ENCODE measurements at regions not wholly inside any gene's neighbourhood (a gene's known extent, or its start where the extent isn't known, plus 50 kb on each side); places are given as distances from the start of the nearest gene placed in this dataset.
A peak's percentile ranks its signal among the peaks of the same experiment; 100 is the strongest.

DNA sequence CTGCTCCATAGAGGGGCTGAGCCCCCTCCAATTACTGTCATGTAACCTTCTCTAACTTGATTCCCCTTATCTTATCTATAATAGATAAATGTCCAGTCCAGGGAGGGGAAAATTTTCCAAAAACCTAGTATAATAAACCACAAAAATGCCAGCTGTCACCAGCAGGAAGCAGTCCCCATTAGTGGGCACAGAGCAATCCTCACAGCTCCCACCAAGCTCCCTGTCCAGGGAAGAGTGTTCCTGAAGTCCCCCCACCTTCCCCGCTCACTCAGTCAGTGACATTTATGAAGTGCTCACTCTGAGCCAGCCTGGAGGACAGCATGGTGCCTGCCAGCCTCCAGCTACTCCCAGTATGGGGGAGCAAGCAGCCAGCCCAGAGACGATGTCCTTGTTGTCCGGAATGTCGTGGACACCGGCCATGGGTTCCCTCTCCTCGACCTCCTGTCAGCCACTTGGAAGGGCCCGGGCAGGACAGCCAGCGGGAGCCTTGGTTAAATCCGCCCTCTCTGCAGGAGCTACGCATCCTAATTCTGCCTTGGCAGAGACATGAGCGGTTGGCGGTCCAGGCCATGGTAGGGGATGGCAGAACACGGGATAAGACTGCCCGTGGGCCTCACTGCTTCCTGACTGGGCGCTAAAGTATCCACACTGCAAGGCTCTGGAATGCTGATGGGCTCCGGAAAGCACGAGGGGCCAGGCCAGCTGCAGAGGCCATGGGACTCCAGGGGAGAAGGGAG is 102.0 kb upstream of the CDH5 start:
- TF ChIP-seq POLR2AphosphoS5 (IDR thresholded peaks at IDR 0.05) (no peak), POLR2A (IDR thresholded peaks at IDR 0.05) (no peak), EP300 (IDR thresholded peaks at IDR 0.05) (no peak)
- TF ChIP-seq, protein P1, sequence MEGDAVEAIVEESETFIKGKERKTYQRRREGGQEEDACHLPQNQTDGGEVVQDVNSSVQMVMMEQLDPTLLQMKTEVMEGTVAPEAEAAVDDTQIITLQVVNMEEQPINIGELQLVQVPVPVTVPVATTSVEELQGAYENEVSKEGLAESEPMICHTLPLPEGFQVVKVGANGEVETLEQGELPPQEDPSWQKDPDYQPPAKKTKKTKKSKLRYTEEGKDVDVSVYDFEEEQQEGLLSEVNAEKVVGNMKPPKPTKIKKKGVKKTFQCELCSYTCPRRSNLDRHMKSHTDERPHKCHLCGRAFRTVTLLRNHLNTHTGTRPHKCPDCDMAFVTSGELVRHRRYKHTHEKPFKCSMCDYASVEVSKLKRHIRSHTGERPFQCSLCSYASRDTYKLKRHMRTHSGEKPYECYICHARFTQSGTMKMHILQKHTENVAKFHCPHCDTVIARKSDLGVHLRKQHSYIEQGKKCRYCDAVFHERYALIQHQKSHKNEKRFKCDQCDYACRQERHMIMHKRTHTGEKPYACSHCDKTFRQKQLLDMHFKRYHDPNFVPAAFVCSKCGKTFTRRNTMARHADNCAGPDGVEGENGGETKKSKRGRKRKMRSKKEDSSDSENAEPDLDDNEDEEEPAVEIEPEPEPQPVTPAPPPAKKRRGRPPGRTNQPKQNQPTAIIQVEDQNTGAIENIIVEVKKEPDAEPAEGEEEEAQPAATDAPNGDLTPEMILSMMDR (IDR thresholded peaks at IDR 0.05), result no peak
- no peak overlapping the region for H3K27ac ChIP-seq
- no peak overlapping the region for H3K4me3 ChIP-seq
- 80 to 85% (median 84%) methylated on average over 16 to 17 of the region's 17 CpGs for WGBS, 5 donors
- no peak for DNase-seq
- peaks cover 5 to 36% (median 13%) of the 10 kb centered on the region in 4 donors for H3K4me1 ChIP-seq
- intact Hi-C loops (cut with DNase I; ENCODE audit: low total_unique reads), result no loop called here
- H3K27me3 ChIP-seq, result peaks cover 0 to 10% (median 0%) of the 10 kb centered on the region in 3 donors
- H3K9me3 ChIP-seq, result no peaks in the 10 kb centered on the region
- H3K36me3 ChIP-seq, result no peaks in the 10 kb centered on the region

DNA sequence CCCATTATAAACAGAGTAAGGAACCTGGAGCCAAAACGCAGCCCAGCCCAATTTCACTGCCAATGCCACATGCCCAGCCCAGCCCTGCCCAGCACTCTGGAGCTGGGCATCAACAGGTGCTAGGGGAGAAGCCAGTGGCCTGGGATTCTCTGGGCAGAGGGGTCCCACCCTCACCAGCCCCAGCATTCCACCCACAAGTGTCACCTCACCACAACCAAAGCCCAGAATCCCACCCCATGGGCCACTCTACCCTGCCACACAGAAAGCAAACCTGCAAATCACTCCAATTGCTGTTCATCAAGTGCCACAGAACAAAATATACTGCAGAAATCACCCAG is 102.5 kb upstream of the CDH5 start:
- DNase-seq, result no peak
- Histone ChIP-seq H3K27ac (peak overlapping the region in 1 of 5 donors; percentile 4), H3K27me3 (peaks cover 0 to 10% (median 0%) of the 10 kb centered on the region in 3 donors), H3K4me1 (peaks cover 5 to 36% (median 12%) of the 10 kb centered on the region in 4 donors), H3K36me3 (no peaks in the 10 kb centered on the region), H3K4me3 (no peak overlapping the region), H3K9me3 (no peaks in the 10 kb centered on the region)
- TF ChIP-seq, protein P1 (IDR thresholded peaks at IDR 0.05), result no peak
- TF ChIP-seq EP300 (IDR thresholded peaks at IDR 0.05) (no peak), POLR2AphosphoS5 (IDR thresholded peaks at IDR 0.05) (no peak), POLR2A (IDR thresholded peaks at IDR 0.05) (no peak)
- intact Hi-C loops (cut with DNase I; ENCODE audit: low total_unique reads), result no loop called here
- 29 to 67% (median 64%) methylated on average over 1 of the region's 1 CpG for WGBS, 5 donors

DNA sequence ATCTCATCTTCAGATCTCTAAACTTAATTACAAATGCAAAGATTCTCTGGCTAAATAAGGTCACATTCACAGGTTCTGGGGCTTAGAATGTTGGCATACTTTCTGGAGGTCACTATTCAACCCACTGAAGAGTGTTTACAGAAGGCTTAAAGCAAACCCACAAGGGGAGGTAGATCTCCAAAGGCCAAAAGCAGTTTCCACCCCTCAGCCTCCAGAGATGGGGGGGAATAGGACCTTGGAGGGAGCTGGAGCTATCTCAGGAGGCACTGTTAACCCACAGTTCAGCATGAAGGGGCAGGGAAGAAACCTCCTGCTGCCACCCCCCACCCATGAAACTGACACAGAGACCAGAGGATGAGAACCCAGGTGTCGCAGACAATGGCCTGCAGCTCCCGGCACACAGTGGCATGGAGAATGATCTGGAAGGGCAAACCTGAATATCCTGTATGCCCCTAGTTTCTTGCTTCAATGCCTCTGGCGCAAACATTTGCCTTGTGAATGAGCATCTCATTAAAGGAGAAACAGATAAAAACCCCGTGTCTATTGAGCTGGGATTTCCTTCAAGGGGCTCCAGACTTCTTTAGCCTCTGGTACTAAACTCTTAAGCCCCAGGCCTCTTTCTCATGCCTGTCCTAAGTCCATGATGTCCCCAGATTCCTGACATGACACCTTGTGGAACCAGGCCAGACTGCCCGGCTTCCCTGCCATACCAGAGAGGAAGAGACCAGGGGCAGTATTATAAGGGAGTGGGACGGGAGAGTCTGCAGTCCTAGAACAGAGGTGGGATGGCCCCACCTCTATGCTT is 103.1 kb upstream of the CDH5 start:
- Histone ChIP-seq H3K4me3 (no peak overlapping the region), H3K27ac (peak overlapping the region in 3 of 5 donors; percentile 4 to 39 (median 26)), H3K27me3 (peaks cover 0 to 10% (median 0%) of the 10 kb centered on the region in 3 donors), H3K9me3 (no peaks in the 10 kb centered on the region), H3K4me1 (peaks cover 5 to 36% (median 12%) of the 10 kb centered on the region in 4 donors), H3K36me3 (no peaks in the 10 kb centered on the region)
- TF ChIP-seq, protein P1 (IDR thresholded peaks at IDR 0.05), result no peak
- intact Hi-C loops (cut with DNase I; ENCODE audit: low total_unique reads), result no loop called here
- WGBS, 5 donors, result 77 to 86% (median 82%) methylated on average over 6 of the region's 6 CpGs
- no peak for DNase-seq

DNA sequence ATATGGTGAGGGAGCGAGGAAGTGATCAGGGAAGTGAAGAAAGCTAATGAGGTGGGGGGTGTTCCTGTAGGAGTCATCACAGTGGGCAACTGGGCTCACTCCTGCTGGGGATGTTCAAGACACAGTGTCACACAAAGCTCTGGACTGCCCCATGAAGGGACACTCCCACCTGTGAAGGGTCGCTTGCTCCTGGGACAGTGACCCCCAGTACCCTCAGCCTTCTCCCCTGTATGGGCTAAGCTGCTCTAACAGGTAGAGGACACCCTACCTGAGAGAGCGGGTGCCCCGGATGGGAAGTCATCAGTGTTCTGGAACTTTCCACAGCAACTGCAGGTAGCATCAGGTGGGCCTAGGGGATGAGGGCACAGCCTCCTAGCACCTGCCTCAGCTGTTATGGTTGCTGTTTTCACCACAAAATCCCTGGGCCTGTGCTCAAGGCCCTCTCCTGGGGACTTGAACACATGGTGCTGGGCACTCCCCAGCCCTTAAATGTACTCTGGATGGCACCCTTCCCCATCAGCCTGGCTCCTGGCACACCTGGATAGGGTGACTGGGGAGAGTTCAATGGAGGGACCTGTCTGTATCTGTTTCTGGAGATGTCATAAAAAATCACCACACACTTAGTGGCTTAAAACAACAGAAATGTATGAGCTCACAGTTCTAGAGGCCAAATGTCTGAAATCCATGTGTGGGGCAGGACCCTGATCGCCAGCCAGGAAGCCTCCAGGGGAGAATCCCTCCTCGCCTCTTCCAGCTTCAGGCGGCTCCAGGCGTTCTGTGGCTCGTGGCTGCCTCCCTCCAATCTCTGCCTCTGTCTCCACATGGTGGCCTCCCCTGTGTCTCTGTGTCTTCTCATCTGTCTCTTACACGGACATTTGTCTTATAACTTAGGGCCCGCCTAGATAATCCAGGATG is 104.0 kb upstream of the CDH5 start:
- no peaks in the 10 kb centered on the region for H3K9me3 ChIP-seq
- intact Hi-C loops (cut with DNase I; ENCODE audit: low total_unique reads), result no loop called here
- peak in 1 of 2 donors; percentile 78 for DNase-seq
- H3K4me3 ChIP-seq, result no peak overlapping the region
- 68 to 81% (median 75%) methylated on average over 11 of the region's 11 CpGs for WGBS, 5 donors
- H3K36me3 ChIP-seq, result no peaks in the 10 kb centered on the region
- peak overlapping the region in 3 of 5 donors; percentile 4 to 39 (median 26) for H3K27ac ChIP-seq
- peaks cover 5 to 29% (median 11%) of the 10 kb centered on the region in 4 donors for H3K4me1 ChIP-seq
- TF ChIP-seq POLR2AphosphoS5 (IDR thresholded peaks at IDR 0.05) (no peak), POLR2A (IDR thresholded peaks at IDR 0.05) (no peak), EP300 (IDR thresholded peaks at IDR 0.05) (no peak)
- TF ChIP-seq, protein P1 (IDR thresholded peaks at IDR 0.05), result no peak
- peaks cover 0 to 10% (median 0%) of the 10 kb centered on the region in 3 donors for H3K27me3 ChIP-seq
